Upper lobe of right lung (tissue), 1 donor: ENCODE measurements at regions not wholly inside any gene's neighbourhood (a gene's known extent, or its start where the extent isn't known, plus 50 kb on each side); places are given as distances from the start of the nearest gene placed in this dataset.

Experiments used
- ATAC-seq: fragments of 200-7000 bp; cut with Tn5 transposase; one replicate; pipeline ENCODE4 v1.9.1; 2020; ENCODE audit warnings: mild to moderate bottlenecking, moderate library complexity
- DNase-seq: peaks from one replicate; pipeline ENCODE4 v3.0.0-alpha.2; 2020
- H3K27ac ChIP-seq: fragments of 200-600 bp; one replicate; pipeline ENCODE4 v1.8.0; 2022
- H3K27me3 ChIP-seq: fragments of 200-600 bp; one replicate; pipeline ENCODE4 v1.8.0; 2022; ENCODE audit warnings: mild to moderate bottlenecking
- H3K36me3 ChIP-seq: fragments of 200-600 bp; one replicate; pipeline ENCODE4 v1.8.0; 2022
- H3K4me1 ChIP-seq: fragments of 200-600 bp; one replicate; pipeline ENCODE4 v1.8.0; 2022
- H3K4me3 ChIP-seq: fragments of 200-600 bp; one replicate; pipeline ENCODE4 v1.8.0; 2022; ENCODE audit warnings: mild to moderate bottlenecking
- H3K9me3 ChIP-seq: fragments of 200-600 bp; one replicate; pipeline ENCODE4 v1.8.0; 2022
- CTCF ChIP-seq: fragments of 200-600 bp; IDR thresholded peaks from one replicate; pipeline ENCODE4 v1.8.0; 2022; ENCODE audit warnings: antibody characterized with exemption
- intact Hi-C: fragments of 100-400 bp; cut with DNase I; formaldehyde crosslinking; loops from one replicate; pipeline ENCODE4 v1.11.0; 2022
- donor health status: DM: no; HTN: yes; CAD: no; lungs with severe emphysema.

GRCh38 chr12:60981473-60981872, 1278.7 kb upstream of the USP15 start:
- Histone ChIP-seq H3K9me3 (no peaks in the 10 kb centered on the region), H3K27me3 (no peaks in the 10 kb centered on the region), H3K4me1 (no peaks in the 10 kb centered on the region), H3K27ac (no peak overlapping the region), H3K36me3 (no peaks in the 10 kb centered on the region), H3K4me3 (no peak overlapping the region)
- DNase-seq (no peak), ATAC-seq (no peak)
- intact Hi-C loops = no loop called here
- TF ChIP-seq CTCF = no peak

- H3K4me3 ChIP-seq = no peak overlapping the region
These were observed 1268.1 kb upstream of the USP15 start for GRCh38 chr12:60992087-60992486.

GRCh38 chr12:60995256-60995825, 1264.9 kb upstream of the USP15 start:
- no peak overlapping the region for H3K27ac ChIP-seq
- H3K4me1 ChIP-seq = no peaks in the 10 kb centered on the region
- peaks cover 6% of the 10 kb centered on the region for H3K9me3 ChIP-seq
- no peak for TF ChIP-seq CTCF
- no peaks in the 10 kb centered on the region for H3K36me3 ChIP-seq
- no peaks in the 10 kb centered on the region for H3K27me3 ChIP-seq
- intact Hi-C loops = no loop called here
- H3K4me3 ChIP-seq = no peak overlapping the region
- DNase-seq (no peak), ATAC-seq (no peak)

More at GRCh38 chr12:60992087-60992486, 1268.1 kb upstream of the USP15 start:
- Histone ChIP-seq H3K9me3 (no peaks in the 10 kb centered on the region), H3K4me1 (no peaks in the 10 kb centered on the region), H3K36me3 (no peaks in the 10 kb centered on the region), H3K27ac (no peak overlapping the region), H3K27me3 (no peaks in the 10 kb centered on the region)
- intact Hi-C loops = no loop called here
- ATAC-seq (no peak), DNase-seq (no peak)
- TF ChIP-seq CTCF = no peak

- ATAC-seq (no peak), DNase-seq (no peak)
- no peaks in the 10 kb centered on the region for H3K36me3 ChIP-seq
- peaks cover 6% of the 10 kb centered on the region for H3K9me3 ChIP-seq
- TF ChIP-seq CTCF = no peak
- intact Hi-C loops = no loop called here
- H3K27ac ChIP-seq = no peak overlapping the region
- no peak overlapping the region for H3K4me3 ChIP-seq
- no peaks in the 10 kb centered on the region for H3K27me3 ChIP-seq
- H3K4me1 ChIP-seq = no peaks in the 10 kb centered on the region
These were observed 1262.3 kb upstream of the USP15 start for GRCh38 chr12:60997869-60998378.

- DNase-seq (no peak), ATAC-seq (no peak)
- TF ChIP-seq CTCF = no peak
- Histone ChIP-seq H3K9me3 (no peaks in the 10 kb centered on the region), H3K4me1 (no peaks in the 10 kb centered on the region), H3K4me3 (no peak overlapping the region), H3K27ac (no peak overlapping the region), H3K27me3 (no peaks in the 10 kb centered on the region), H3K36me3 (no peaks in the 10 kb centered on the region)
- intact Hi-C loops = no loop called here
These were observed 1251.0 kb upstream of the USP15 start for GRCh38 chr12:61009192-61009591.
